Esophagus squamous epithelium (tissue), 4 donors: ENCODE measurements at regions not wholly inside any gene's neighbourhood (a gene's known extent, or its start where the extent isn't known, plus 50 kb on each side); places are given as distances from the start of the nearest gene placed in this dataset.

Source experiments
- POLR2A ChIP-seq, 4 donors: fragments of 450-650 bp; IDR thresholded peaks; one replicate each; pipeline ENCODE4 v1.6.1; 2017; ENCODE audit warnings: antibody characterized with exemption in 4 of 4, mild to moderate bottlenecking in 4 of 4, moderate library complexity in 3 of 4
- TF ChIP-seq, protein P1 (sequence below), 6 experiments: fragments of 450-650 bp in 4 of 6; fragments of 200-600 bp in 2 of 6; sonication (generic) in 2 of 6; IDR thresholded peaks; one replicate each; pipeline ENCODE4 v1.5.1; 2016 to 2019; ENCODE audit warnings: antibody characterized with exemption in 6 of 6, mild to moderate bottlenecking in 4 of 6, moderate library complexity in 4 of 6

DNA sequence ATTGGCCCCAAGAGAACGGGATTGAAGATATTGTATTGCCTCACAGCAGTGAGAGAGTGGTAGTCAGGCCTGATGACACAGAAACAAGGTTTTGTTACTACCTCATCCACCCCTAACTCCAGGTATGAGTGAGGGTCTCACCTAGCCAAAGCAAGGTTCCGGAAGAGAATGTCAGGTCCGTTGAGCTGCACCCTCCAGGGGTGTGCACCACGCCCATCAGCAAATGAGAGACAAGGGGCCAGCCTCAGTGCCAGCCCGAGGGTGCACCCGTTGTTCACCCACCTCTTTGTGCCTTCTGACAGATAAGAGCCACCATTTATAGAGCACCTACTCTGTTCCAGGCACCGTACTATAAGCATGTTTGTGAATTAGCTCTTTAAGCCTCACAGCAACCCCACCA is 121.9 kb upstream of the IPO9 start:
- TF ChIP-seq, protein P1, sequence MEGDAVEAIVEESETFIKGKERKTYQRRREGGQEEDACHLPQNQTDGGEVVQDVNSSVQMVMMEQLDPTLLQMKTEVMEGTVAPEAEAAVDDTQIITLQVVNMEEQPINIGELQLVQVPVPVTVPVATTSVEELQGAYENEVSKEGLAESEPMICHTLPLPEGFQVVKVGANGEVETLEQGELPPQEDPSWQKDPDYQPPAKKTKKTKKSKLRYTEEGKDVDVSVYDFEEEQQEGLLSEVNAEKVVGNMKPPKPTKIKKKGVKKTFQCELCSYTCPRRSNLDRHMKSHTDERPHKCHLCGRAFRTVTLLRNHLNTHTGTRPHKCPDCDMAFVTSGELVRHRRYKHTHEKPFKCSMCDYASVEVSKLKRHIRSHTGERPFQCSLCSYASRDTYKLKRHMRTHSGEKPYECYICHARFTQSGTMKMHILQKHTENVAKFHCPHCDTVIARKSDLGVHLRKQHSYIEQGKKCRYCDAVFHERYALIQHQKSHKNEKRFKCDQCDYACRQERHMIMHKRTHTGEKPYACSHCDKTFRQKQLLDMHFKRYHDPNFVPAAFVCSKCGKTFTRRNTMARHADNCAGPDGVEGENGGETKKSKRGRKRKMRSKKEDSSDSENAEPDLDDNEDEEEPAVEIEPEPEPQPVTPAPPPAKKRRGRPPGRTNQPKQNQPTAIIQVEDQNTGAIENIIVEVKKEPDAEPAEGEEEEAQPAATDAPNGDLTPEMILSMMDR (IDR thresholded peaks at IDR 0.05): no peak
- TF ChIP-seq POLR2A (IDR thresholded peaks at IDR 0.05): no peak
